Loucy (cell line): ENCODE measurements at regions not wholly inside any gene's neighbourhood (a gene's known extent, or its start where the extent isn't known, plus 50 kb on each side); places are given as distances from the start of the nearest gene placed in this dataset.

Source experiments
- H2AFZ ChIP-seq: fragments of 200-600 bp; sonication (generic); 2 replicates; pipeline ENCODE4 v1.6.0; 2016; ENCODE audit warnings: antibody characterized with exemption, mild to moderate bottlenecking, low read length, moderate library complexity
- H3F3A ChIP-seq: fragments of 200-600 bp; 2 replicates; pipeline ENCODE4 v1.6.0; 2016; ENCODE audit warnings: antibody characterized with exemption, low read depth, mild to moderate bottlenecking
- H3K27me3 ChIP-seq: fragments of 200-600 bp; sonication (generic); 2 replicates; pipeline ENCODE4 v1.6.1; 2014; ENCODE audit warnings: low read length, mild to moderate bottlenecking; ENCODE audit not compliant: insufficient read depth, poor library complexity, severe bottlenecking
- H3K36me3 ChIP-seq: fragments of 200-600 bp; sonication (generic); 2 replicates; pipeline ENCODE4 v1.6.1; 2016; ENCODE audit warnings: low read length; ENCODE audit not compliant: insufficient read depth
- H3K4me1 ChIP-seq: fragments of 200-600 bp; sonication (generic); 2 replicates; pipeline ENCODE4 v1.5.1; 2014; ENCODE audit warnings: low read length, mild to moderate bottlenecking; ENCODE audit not compliant: insufficient read depth, poor library complexity, severe bottlenecking
- H3K4me2 ChIP-seq: fragments of 200-600 bp; sonication (generic); 2 replicates; pipeline ENCODE4 v1.6.0; 2014; ENCODE audit warnings: antibody characterized with exemption, low read length, low read depth, mild to moderate bottlenecking; ENCODE audit not compliant: poor library complexity, severe bottlenecking
- H3K4me3 ChIP-seq: fragments of 200-600 bp; sonication (generic); 2 replicates; pipeline ENCODE4 v1.5.1; 2014; ENCODE audit warnings: low read length, mild to moderate bottlenecking, mixed read lengths; ENCODE audit not compliant: poor library complexity, severe bottlenecking
- H3K79me2 ChIP-seq: fragments of 200-600 bp; sonication (generic); 2 replicates; pipeline ENCODE4 v1.6.1; 2014; ENCODE audit warnings: low read length; ENCODE audit not compliant: insufficient read depth
- H3K9ac ChIP-seq: fragments of 200-600 bp; sonication (generic); 2 replicates; pipeline ENCODE4 v1.6.0; 2014; ENCODE audit warnings: mild to moderate bottlenecking, low read depth, low read length, moderate library complexity; ENCODE audit not compliant: poor library complexity, severe bottlenecking
- H3K9me2 ChIP-seq: fragments of 200-600 bp; sonication (generic); replicated peaks from 2 replicates; pipeline ENCODE4 v1.6.1; 2016; ENCODE audit warnings: low read depth, low read length, mixed read lengths
- H3K9me3 ChIP-seq: fragments of 200-600 bp; sonication (generic); 2 replicates; pipeline ENCODE4 v1.6.1; 2014; ENCODE audit warnings: mild to moderate bottlenecking, antibody characterized with exemption, low read length, low read depth; ENCODE audit not compliant: insufficient read depth
- H4K20me1 ChIP-seq: fragments of 200-600 bp; sonication (generic); 2 replicates; pipeline ENCODE4 v1.6.0; 2014; ENCODE audit warnings: antibody characterized with exemption, low read length, mild to moderate bottlenecking; ENCODE audit not compliant: insufficient read depth, poor library complexity, severe bottlenecking
- CTCF ChIP-seq: fragments of 200-600 bp; sonication (generic); conservative IDR thresholded peaks from 2 replicates; pipeline ENCODE4 v1.5.1; 2014; ENCODE audit warnings: mild to moderate bottlenecking, antibody characterized with exemption, low read length
- EZH2phosphoT487 ChIP-seq: fragments of 200-600 bp; IDR thresholded peaks from 2 replicates; pipeline ENCODE4 v1.6.1; 2018; ENCODE audit warnings: antibody characterized with exemption, mild to moderate bottlenecking, moderate library complexity, borderline replicate concordance

- no peaks in the 10 kb centered on the region for H3K27me3 ChIP-seq
- H3K4me2 ChIP-seq, result no peak overlapping the region
- no peak overlapping the region for H2AFZ ChIP-seq
Observed at GRCh38 chr15:59798605-59798917, 109.4 kb upstream of the BNIP2 start.

GRCh38 chr15:59797756-59798604 is 108.9 kb upstream of the BNIP2 start:
- peaks cover 15% of the 10 kb centered on the region for H3K4me1 ChIP-seq
- H3F3A ChIP-seq, result no peaks in the 10 kb centered on the region
- no peaks in the 10 kb centered on the region for H4K20me1 ChIP-seq
- no peaks in the 10 kb centered on the region for H3K79me2 ChIP-seq
- no peak for TF ChIP-seq EZH2phosphoT487
- no peak for TF ChIP-seq CTCF
- no peak overlapping the region for H3K4me3 ChIP-seq
- no peak overlapping the region for H3K9ac ChIP-seq
- no peak overlapping the region for H3K4me2 ChIP-seq
- no peaks in the 10 kb centered on the region for H3K9me3 ChIP-seq
- no peaks in the 10 kb centered on the region for H3K9me2 ChIP-seq
- no peaks in the 10 kb centered on the region for H3K27me3 ChIP-seq
- H2AFZ ChIP-seq, result no peak overlapping the region
- H3K36me3 ChIP-seq, result no peaks in the 10 kb centered on the region; the same call in 1 of the 2 replicates

More at GRCh38 chr15:59798605-59798917, 109.4 kb upstream of the BNIP2 start:
- Histone ChIP-seq H3F3A (no peaks in the 10 kb centered on the region), H3K9me2 (no peaks in the 10 kb centered on the region), H3K9me3 (no peaks in the 10 kb centered on the region), H3K4me3 (no peak overlapping the region), H3K36me3 (no peaks in the 10 kb centered on the region; the same call in 1 of the 2 replicates), H3K4me1 (peaks cover 15% of the 10 kb centered on the region), H4K20me1 (no peaks in the 10 kb centered on the region), H3K79me2 (no peaks in the 10 kb centered on the region), H3K9ac (no peak overlapping the region)
- TF ChIP-seq CTCF, result no peak
- no peak for TF ChIP-seq EZH2phosphoT487

DNA sequence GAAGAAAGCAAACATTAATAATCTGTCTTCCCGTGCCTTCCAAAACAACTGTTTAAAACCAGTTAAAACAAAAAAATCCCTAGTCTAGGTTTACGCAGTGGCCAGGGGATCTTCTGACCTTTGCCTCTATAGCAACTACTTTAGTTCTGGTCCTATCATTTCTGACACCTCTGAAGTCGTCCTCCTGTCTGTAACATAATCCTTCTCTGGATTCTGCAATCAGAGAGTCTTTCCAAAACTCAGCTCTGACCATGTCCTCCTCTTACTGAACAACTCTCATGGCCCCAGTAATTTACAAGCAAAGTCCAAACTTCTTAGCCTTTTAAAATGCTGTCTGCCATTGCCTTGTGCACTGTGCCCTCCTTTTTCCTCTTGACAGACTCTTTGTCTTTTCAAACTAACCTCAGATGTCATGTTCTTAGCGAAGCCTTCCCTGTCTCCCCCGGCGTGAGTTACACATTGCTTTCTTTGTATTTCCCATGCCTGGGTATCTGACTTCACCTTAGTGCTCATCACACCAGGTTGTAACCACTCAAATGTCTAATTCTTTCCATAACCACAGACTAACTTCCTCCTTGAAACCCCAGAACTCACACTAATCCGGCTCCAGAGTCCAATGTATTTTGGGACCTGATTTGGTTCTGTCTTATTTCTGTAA is 105.2 kb upstream of the BNIP2 start:
- Histone ChIP-seq H3K9me3 (no peaks in the 10 kb centered on the region), H3K4me3 (no peak overlapping the region), H3F3A (no peaks in the 10 kb centered on the region), H3K9me2 (no peaks in the 10 kb centered on the region), H4K20me1 (no peaks in the 10 kb centered on the region), H3K36me3 (no peaks in the 10 kb centered on the region), H2AFZ (no peak overlapping the region), H3K4me1 (peaks cover 8% of the 10 kb centered on the region), H3K27me3 (no peaks in the 10 kb centered on the region), H3K79me2 (no peaks in the 10 kb centered on the region), H3K4me2 (no peak overlapping the region), H3K9ac (no peak overlapping the region)
- TF ChIP-seq CTCF, result no peak
- no peak for TF ChIP-seq EZH2phosphoT487
